GM21526 (cell line): ENCODE measurements at regions not wholly inside any gene's neighbourhood (a gene's known extent, or its start where the extent isn't known, plus 50 kb on each side); places are given as distances from the start of the nearest gene placed in this dataset.
"Not testable (repeated sequence)": the region's sequence is repeated elsewhere in the genome, so short reads cannot be mapped to it uniquely, and the experiment has no call there.

Source experiments
- ATAC-seq: cut with Tn5 transposase; IDR thresholded peaks from one replicate; pipeline ENCODE4 v1.9.1; 2021; ENCODE audit warnings: moderate library complexity; ENCODE audit not compliant: unreplicated experiment, low FRiP score

DNA sequence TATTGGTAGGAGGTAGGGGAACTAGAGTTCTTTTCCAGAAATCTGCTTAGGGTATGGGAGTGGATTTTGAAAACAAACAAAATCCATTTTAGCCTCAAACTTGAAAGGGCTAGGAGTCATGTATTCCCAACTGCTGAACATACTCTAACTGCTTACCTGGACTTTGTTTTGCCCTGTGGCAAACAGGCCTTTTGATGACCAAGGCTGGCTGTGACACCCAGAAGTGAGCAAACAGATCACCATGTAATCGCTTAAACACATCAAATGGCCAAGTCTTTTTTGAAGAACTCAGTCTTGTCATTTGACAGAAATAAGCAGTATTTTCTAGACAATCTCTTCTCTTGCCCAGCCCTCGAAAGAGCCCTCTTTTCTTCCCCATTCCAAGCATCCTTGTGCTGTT lies 203.4 kb downstream of the KIT start:
- no peak for ATAC-seq

- ATAC-seq, result no peak
These were observed 197.6 kb downstream of the KIT start for GRCh38 chr4:54855191-54855854.

DNA sequence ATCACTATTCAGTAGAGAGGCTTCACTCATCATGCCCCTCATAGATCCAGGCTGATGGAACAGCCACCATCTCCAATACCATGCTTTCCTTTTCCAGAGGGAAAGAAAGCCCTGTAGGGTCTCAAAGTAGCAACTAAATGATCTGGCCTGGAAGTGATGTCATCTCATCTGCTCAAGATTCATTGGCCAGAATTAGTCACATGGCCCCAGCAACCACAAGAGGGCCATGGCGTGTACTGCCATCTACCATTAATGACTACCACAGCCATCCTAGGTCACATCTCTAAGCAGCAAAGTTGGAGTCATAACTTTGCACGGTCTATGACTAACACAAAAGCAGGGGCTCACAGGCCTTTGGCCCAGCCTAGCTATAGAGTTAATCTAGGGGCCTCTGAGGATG lies 194.8 kb downstream of the KIT start:
- ATAC-seq, result no peak

- no peak for ATAC-seq
These were observed 194.3 kb downstream of the KIT start for GRCh38 chr4:54852054-54852453.

- no peak for ATAC-seq
These were observed 187.2 kb downstream of the KIT start for GRCh38 chr4:54844911-54845310.

- ATAC-seq, result no peak
These were observed 186.2 kb downstream of the KIT start for GRCh38 chr4:54843946-54844345.

- ATAC-seq, result no peak
These were observed 185.3 kb downstream of the KIT start for GRCh38 chr4:54843106-54843505.

DNA sequence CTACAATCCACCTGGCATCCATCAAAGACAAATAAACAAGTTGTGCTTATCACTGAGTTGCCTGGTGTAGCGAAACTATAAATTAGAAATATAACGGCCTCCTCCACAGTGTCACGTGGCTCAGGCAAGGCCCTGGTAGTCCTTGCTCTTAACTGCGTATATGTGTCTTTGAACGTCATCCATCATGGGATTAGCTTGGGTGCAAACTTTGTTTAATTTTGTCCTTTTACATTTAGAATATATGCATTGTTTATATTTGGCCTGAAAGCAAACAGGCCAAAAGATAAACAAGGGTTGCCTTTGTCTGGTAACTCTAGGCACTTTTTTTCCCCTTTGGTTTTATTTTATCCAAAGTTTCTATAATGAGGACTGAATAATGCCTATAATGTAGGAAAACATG lies 184.9 kb downstream of the KIT start:
- ATAC-seq, result no peak

DNA sequence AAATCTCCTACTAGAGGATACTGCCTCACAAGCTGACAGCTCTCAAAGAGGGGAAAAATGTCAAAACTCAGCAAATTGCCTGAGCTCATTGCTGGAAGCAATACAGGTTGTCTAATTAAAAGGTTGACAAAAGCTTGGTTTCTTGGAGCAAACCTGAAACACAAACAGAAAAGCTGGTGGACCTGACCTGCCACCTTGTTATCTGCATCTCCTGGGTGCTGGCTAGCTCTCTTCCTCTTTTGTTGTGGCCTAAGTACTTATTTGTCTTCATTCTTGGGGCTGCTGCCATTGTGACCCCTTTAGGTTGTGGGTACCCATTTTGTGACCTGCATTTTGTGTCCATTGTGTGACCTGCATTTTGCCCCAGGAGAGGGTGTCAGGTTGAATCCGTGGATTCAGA lies 184.5 kb downstream of the KIT start:
- no peak for ATAC-seq

DNA sequence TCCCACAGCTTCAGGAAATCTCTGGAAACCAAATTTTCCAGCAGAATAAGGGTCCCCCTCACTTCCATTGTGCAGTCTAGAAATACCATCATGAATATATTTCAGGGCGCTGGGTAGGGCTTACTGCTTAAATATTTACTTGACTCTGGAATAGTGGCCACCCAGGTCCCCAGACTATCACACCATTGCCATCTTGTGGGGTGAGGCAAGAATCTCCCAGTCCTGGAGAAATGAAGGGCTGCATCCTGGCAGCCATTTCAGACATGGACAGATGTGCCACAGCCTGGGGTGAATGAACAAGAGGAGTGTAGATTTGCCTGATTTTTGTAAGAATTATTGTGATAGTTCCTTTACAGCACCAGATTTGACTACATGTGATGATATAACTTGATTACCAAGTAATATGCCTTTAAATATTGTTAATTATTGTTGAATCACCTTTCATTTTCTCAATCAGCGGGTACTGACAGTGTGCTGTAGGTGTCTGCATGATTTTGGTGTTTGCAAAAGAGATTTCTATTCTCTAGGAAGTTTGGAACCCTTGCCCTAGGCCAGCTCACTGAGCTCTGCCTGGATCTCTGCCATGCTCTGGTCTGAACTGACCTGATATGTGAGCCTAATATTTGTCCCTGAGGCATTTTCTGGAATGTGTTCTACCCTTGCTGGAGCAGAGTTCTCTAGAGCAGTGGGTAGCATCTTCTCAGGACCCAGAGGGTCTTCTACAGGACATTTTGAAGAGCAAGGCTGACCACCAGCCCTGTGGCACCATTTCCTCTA lies 183.4 kb downstream of the KIT start:
- no peak for ATAC-seq

DNA sequence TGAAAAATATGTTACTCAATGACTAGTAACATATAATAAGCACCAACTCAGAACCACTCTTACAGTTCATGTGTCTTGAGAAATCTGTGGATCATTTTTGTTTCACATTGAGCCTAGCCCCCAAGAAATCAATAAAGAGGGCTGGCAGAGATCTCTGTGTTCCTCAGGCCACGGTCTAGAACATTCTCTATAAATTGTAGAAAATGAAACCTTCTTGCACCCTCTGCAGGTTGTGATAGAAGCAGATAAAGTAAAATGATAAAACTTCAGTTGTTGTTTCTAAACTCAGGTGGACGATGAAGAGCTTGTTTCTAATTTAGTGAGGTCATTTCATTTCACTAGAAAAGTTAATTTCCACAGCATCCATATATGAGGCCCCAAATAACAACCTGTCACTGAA lies 182.7 kb downstream of the KIT start:
- ATAC-seq, result no peak

DNA sequence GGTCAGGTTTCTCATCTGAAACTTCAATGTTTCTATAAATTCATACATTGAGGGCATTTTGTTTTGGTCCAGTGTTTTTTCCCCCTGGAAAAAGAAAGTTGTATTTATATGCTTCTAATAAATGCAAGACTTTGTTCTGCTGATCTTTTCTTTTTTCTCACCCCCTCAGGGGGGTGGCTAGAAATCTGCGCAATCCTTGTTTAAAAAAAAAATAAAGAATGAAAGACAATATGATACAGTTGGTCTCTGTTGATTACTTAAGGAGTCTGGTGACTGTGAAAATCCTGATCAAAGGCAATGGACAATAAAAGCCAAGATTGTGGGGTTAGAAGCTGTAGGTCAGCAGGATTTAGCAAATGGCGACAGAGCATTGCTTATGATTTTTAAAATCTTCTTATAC lies 180.5 kb downstream of the KIT start:
- ATAC-seq, result no peak

GRCh38 chr4:54837576-54838140 lies 179.9 kb downstream of the KIT start:
- no peak for ATAC-seq

DNA sequence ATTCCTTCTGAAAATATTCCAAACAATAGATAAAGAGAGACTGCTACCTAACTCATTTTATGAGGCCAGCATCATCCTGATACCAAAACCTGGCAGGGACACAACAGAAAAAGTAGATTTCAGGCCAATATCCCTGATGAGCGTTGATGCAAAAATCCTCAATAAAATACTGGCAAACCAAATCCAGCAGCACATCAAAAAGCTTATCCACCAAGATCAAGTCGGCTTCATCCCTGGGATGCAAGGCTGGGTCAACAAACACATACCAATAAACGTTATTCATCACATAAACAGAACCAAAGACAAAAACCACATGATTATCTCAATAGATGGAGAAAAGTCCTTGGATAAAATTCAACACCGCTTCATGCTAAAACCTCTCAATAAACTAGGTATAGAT lies 170.6 kb downstream of the KIT start:
- ATAC-seq, result not testable (repeated sequence)

- ATAC-seq, result no peak
These were observed 165.9 kb downstream of the KIT start for GRCh38 chr4:54823616-54824015.

DNA sequence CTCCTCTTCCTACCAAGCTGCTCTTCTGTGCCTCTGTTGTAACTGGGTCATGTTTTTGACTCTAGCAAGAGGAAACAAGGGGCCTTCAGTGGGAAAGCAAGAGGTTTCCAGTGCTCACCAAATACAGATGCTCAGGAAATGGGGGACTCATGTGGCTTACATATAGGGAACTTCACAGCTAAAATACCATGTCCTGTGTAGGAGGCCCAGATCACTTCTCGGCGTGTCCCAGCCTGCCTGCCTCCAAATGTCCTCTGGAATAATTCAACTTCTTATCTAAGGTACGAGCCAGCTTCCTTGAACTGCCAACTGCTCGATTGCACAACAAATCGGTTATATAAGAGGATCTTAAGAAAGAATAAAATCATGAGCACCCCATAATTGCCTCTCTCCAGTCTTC lies 161.3 kb downstream of the KIT start:
- ATAC-seq, result no peak

GRCh38 chr4:54818481-54818880 lies 160.7 kb downstream of the KIT start:
- no peak for ATAC-seq

DNA sequence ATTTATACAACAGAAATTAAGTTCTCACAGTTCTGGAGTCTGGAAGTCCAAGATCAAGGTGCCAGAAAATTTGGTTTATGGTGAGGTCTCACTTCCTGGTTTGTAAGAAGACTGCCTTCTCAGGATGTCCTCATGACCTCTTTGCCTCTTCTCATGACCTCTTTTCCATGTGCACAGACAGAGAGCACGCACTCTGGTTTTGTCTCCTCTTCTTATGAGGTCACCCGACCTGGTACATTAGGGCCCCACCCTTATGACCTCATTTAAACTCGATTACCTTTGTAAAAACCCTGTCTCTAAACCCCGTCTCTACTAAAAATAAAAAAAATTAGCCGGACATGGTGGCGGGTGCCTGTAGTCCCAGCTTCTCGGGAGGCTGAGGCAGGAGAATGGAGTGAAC lies 155.9 kb downstream of the KIT start:
- ATAC-seq, result no peak

- ATAC-seq, result no peak
These were observed 148.6 kb downstream of the KIT start for GRCh38 chr4:54806351-54806750.

DNA sequence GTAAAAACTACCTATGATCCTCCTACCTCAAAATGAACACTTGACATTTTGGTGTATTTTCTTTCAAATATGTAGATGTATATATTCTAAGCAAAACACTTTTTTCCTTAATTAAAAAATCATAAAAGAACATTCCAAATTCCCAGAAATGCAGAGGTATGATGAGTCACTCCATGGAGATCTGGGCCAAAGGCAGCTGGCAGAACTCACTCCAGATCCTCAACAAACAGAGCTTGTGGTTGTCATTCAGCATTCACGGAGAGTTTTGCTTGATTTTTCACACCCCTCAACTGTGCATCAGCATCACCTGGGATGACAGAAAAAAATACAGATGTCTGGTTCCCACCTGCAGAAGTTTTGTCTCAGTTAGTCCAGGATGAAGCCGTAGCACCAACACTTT lies 144.6 kb downstream of the KIT start:
- no peak for ATAC-seq

GRCh38 chr4:54800831-54801530 lies 143.2 kb downstream of the KIT start:
- ATAC-seq, result no peak
